Spleen (tissue), 7 donors: ENCODE measurements at regions not wholly inside any gene's neighbourhood (a gene's known extent, or its start where the extent isn't known, plus 50 kb on each side); places are given as distances from the start of the nearest gene placed in this dataset.

Source experiments
- CTCF ChIP-seq, 11 experiments: fragments of 200-600 bp in 7 of 11; fragments of 450-650 bp in 4 of 11; sonication (generic) in 4 of 11; IDR thresholded peaks in 8 of 11; conservative IDR thresholded peaks in 3 of 11; 1 replicate in 7 of 11; 2 replicates in 4 of 11; pipeline versions ENCODE4 v1.4.0 to v1.8.0; 2016 to 2021; ENCODE audit warnings: antibody characterized with exemption in 11 of 11, inconsistent platforms in 4 of 11, mild to moderate bottlenecking in 1 of 11
- POLR2AphosphoS5 ChIP-seq, 3 donors: sonication (generic); formaldehyde crosslinking; IDR thresholded peaks; one replicate each; pipeline ENCODE4 v1.5.1; 2017; ENCODE audit warnings: antibody characterized with exemption in 3 of 3
- donor health status: DM: no; HTN: no; CAD: no; lungs with moderate emphysema.
- donor health status: DM: no; HTN: no; CAD: no.
- donor health status: DM: no; HTN: no; CAD: no.

GRCh38 chr22:23497016-23497885 lies 82.8 kb downstream of the IGLL1 start:
- TF ChIP-seq CTCF (IDR thresholded peaks at IDR 0.05 in 8 of 11, conservative IDR thresholded peaks at IDR 0.05 in 3 of 11) (no peak), POLR2AphosphoS5 (IDR thresholded peaks at IDR 0.05) (no peak)
